Mononuclear cell (primary cell): ENCODE measurements at regions not wholly inside any gene's neighbourhood (a gene's known extent, or its start where the extent isn't known, plus 50 kb on each side); places are given as distances from the start of the nearest gene placed in this dataset.
"Not testable (repeated sequence)": the region's sequence is repeated elsewhere in the genome, so short reads cannot be mapped to it uniquely, and the experiment has no call there.

Experiments used
- H3K27me3 ChIP-seq: 2 replicates; pipeline ENCODE4 v1.6.0; 2011; ENCODE audit warnings: low read length, control low read depth; ENCODE audit not compliant: insufficient read depth
- H3K4me1 ChIP-seq: 2 replicates; pipeline ENCODE4 v1.5.1; 2011; ENCODE audit warnings: mild to moderate bottlenecking, low read length, control low read depth; ENCODE audit not compliant: insufficient read depth
- H3K4me3 ChIP-seq: 2 replicates; pipeline ENCODE4 v1.5.1; 2011; ENCODE audit warnings: mild to moderate bottlenecking, low read length, moderate library complexity
- H3K9me3 ChIP-seq: 2 replicates; pipeline ENCODE4 v1.5.1; 2011; ENCODE audit warnings: low read depth, mild to moderate bottlenecking, control low read depth, low read length

DNA sequence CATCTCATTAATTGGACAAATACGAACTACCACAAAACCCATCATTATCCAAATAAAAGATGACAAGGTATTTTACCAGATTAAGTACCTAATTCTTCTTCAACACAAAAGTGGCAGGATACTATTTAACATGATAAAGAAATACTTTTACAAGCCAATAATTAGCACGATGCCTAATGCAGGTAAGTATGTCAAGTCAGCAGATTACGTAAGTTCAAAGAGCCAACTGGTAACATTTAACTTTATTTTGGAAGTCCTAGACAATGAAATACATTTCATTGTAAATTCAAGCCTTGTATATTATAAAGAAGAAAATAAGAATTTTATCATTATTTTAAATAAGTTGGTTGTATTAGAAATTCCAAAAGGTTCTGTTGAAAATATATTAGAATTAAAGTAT is 535.3 kb upstream of the SOX9 start:
- no peak overlapping the region for H3K4me3 ChIP-seq
- no peaks in the 10 kb centered on the region for H3K9me3 ChIP-seq
- no peaks in the 10 kb centered on the region for H3K27me3 ChIP-seq
- no peaks in the 10 kb centered on the region for H3K4me1 ChIP-seq

DNA sequence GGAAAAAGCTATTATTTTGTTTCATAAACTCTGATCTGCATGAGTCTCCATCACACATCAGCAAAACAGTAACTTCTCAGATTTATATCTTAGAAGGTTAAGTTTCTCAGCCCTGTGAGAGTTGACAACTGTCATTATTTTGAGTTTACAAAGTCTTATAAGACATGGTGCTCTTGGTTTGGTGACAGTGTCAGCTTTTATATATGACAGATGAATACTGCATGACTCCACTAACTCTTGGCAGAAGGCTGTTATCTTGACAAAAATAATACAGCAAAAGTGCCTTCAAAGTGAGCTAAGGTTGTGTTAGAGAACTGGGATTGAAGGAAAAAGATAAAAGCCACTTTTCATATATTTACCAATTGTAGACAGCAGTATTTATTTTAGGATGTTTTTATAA is 528.4 kb upstream of the SOX9 start:
- H3K4me1 ChIP-seq = no peaks in the 10 kb centered on the region
- H3K4me3 ChIP-seq = no peak overlapping the region
- no peaks in the 10 kb centered on the region for H3K9me3 ChIP-seq
- H3K27me3 ChIP-seq = no peaks in the 10 kb centered on the region

DNA sequence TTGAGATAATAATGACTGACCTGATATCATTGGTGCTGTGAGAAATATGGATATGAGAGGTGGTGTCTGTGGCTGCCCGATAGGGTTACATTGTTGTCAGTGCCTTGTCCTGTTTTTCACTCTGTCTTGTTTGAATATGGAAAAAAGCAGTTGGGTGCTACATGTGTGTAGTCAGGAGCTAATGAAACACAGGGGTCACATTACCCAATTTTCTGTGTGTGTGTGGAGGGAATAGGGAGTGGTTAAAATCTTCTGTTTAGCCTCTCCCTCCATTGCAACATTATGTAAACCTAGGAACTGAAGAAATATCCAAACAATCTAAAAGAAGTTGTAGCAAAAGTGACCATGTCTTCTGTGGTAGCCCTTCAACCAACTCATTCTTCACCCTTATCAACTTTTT is 527.7 kb upstream of the SOX9 start:
- H3K4me1 ChIP-seq = no peaks in the 10 kb centered on the region
- no peaks in the 10 kb centered on the region for H3K27me3 ChIP-seq
- no peak overlapping the region for H3K4me3 ChIP-seq
- H3K9me3 ChIP-seq = no peaks in the 10 kb centered on the region

DNA sequence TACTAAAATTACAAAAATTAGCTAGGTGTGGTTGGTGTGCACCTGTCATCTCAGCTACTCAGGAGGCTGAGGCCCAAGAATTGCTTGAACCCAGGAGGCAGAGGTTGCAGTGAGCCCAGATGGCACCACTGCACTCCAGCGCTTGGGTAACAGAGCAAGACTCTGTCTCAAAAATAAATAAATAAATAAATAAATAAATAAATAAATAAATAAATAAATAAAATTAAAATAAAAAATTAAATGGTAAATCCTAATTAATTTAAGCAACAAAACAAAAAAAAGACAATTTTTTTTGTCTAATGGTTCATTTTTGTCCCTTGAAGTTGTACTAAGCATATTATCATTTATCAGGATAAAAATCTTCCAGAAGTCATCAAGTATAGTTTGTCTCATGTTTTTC is 521.2 kb upstream of the SOX9 start:
- H3K4me1 ChIP-seq, H3K9me3 ChIP-seq, H3K27me3 ChIP-seq, H3K4me3 ChIP-seq: not testable (repeated sequence)

DNA sequence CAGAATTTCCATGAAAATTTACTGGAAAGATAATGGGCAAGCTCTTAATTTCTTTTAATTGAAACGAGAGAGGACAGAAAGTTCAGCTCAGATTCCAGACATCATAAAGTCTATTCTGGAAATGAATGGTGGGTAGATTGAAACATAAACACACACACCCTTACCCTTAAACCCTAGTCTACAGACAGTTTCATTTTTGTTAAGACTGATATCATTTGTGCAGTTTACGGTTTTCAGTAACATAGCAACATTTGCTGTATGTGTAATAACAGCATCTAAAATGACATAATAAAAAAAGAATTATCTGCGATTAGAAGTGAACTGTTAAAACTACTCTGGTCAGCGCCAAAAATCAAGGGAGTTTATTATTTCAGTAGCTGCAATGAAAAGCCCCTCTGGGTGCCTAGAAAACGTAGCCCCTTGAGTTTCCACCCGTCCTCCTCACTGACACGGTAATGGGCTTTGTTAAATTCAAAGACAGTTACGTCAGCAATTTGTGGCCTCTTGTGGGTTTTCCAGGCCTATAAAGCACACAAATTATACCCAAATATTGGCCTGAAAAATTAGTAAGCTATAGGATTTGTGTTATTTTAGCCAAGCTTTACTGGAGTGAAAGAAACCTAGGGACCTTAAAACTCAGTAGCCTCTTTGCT is 520.6 kb upstream of the SOX9 start:
- Histone ChIP-seq H3K9me3 (no peaks in the 10 kb centered on the region), H3K27me3 (no peaks in the 10 kb centered on the region), H3K4me3 (no peak overlapping the region), H3K4me1 (no peaks in the 10 kb centered on the region)

DNA sequence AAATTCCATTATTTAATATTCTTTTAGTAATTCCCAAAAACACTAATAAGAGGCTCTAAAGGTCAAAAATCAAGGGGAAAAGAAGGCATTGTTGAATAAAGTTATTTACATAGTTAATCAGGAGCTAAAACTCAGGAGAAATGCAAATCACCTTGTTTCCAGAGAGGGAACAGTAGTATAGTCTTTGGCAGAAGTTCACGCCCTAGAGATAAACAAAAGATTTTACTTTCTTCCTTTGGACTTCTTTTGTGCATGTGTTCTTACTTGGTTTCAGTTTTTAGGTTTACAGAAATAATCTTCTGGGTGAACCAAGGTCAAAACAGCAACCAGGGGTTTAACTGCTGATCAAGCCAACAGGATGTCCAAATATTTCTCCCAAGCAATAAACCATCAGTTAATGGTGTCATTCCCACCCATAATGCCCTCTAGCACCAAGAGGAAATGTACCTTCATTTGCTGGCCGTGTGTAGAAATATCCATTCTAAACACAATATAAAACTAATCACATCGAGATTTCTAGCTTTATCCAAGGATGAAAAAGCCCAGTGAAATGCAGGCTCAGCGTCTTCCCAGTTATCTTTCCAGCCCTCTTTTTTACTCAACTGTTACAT is 518.8 kb upstream of the SOX9 start:
- Histone ChIP-seq H3K9me3 (no peaks in the 10 kb centered on the region), H3K27me3 (no peaks in the 10 kb centered on the region), H3K4me3 (no peak overlapping the region), H3K4me1 (no peaks in the 10 kb centered on the region)

DNA sequence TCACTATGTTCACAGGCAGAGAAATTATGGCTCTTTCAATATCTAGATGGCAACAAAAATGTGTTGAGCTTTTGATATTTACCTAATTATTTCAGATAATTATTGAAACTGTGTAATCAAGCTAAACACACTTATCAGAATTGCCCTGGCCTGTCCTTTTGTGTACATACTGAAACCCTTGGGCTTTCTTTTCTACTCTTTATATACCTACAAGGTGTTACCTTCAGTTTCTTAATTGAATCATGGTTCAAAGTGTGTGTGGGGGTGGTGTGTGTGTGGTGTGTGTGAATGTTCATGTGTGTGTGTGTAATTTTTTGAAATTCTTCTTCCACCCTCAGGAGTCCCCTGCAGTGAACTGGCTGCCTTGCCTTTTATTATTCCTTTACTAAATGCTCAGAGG is 506.8 kb upstream of the SOX9 start:
- Histone ChIP-seq H3K9me3 (peaks cover 8% of the 10 kb centered on the region), H3K4me1 (no peaks in the 10 kb centered on the region), H3K27me3 (no peaks in the 10 kb centered on the region), H3K4me3 (no peak overlapping the region)

DNA sequence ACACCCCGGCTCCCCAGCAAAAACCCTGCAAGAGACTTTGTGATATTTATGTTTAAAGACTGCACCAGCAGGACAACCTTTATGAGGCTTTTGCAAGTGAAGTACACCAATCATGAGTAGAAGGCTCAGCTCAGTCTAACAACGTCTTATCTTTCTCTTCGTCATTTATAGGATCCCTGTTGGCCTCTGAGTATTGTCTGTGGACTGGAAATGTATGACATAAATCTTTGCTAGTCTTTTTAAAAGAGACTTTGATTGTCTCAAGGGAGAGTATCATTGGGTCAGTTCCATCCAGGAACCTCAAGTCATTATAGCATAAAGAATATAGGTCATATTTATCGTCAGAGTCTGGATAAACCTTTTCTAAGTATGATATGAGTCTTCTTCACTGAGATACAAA is 505.0 kb upstream of the SOX9 start:
- Histone ChIP-seq H3K9me3 (peaks cover 8% of the 10 kb centered on the region), H3K4me3 (no peak overlapping the region), H3K27me3 (no peaks in the 10 kb centered on the region), H3K4me1 (no peaks in the 10 kb centered on the region)

DNA sequence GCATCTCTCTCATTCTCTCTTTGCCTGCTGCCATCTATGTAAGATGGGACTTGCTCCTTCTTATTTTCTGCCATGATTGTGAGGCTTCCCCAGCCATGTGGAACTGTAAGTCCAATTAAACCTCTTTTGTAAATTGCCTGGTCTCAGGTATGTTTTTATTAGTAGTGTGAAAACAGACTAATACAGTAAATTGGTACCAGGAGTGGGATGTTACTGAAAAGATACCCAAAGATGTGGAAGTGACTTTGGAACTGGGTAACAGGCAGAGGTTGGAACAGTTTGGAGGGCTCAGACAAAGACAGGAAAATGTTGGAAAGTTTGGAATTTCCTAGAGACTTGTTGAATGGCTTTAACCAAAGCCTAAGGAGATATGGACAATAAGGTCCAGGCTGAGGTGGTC is 503.1 kb upstream of the SOX9 start:
- H3K9me3 ChIP-seq, H3K4me1 ChIP-seq, H3K27me3 ChIP-seq, H3K4me3 ChIP-seq: not testable (repeated sequence)

DNA sequence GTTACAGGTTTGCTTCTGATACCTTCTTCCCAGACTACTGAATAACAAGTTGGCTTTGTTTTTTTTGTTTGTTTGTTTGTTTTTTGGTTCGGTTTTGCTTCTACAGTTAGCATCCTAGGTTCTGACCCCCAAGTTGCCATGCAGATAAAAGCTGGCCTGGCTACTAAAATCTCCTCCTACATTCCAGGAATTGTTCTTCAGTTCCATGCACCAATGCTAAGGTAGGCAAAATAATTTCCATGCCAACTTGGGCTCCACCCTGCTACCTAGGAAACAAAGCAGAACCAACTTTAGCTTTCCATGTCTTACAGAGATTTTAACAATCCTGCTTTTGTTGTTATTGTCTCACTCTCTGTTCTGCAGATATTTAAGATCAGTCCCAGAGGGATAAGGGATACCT is 495.5 kb upstream of the SOX9 start:
- no peaks in the 10 kb centered on the region for H3K9me3 ChIP-seq
- no peaks in the 10 kb centered on the region for H3K27me3 ChIP-seq
- H3K4me1 ChIP-seq = no peaks in the 10 kb centered on the region
- H3K4me3 ChIP-seq = no peak overlapping the region

DNA sequence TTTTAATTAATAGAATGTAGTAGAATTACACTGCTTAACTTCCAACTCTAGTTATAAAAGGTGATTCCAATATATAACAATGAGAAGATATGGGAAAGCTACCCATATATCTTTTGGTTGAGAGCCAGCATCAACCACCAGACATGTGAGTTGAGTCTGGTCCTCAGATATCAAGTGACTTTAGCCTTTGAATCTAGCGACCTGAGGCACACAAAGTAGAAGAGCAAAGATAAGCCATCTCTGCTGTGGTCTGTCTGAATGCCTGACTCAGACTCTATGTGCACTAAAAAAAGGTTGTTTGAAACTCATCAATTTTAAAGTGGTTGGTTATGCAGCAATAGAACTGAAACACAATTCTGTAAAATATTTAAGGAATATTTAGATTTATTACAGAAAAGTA is 492.5 kb upstream of the SOX9 start:
- no peaks in the 10 kb centered on the region for H3K9me3 ChIP-seq
- H3K4me3 ChIP-seq = no peak overlapping the region
- no peaks in the 10 kb centered on the region for H3K4me1 ChIP-seq
- no peaks in the 10 kb centered on the region for H3K27me3 ChIP-seq

DNA sequence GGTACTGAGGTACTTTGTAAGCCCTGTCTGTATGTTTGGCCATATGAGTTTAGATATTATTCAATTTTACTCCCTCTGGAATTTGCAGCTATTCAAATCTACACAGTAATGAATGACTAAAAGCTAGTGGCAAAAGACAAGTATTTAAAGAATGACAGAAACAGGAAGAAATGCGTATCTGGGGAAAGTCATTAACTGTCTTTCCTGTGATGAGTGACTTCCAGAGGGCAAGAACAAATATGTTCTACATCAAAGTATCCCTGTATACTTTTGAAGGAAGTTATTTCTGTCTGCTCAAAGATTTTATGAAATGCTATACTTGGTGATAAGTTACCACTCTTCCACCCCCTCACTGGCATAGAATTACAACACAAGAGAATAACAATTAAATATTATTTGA is 489.3 kb upstream of the SOX9 start:
- no peaks in the 10 kb centered on the region for H3K9me3 ChIP-seq
- no peak overlapping the region for H3K4me3 ChIP-seq
- no peaks in the 10 kb centered on the region for H3K27me3 ChIP-seq
- H3K4me1 ChIP-seq = no peaks in the 10 kb centered on the region

DNA sequence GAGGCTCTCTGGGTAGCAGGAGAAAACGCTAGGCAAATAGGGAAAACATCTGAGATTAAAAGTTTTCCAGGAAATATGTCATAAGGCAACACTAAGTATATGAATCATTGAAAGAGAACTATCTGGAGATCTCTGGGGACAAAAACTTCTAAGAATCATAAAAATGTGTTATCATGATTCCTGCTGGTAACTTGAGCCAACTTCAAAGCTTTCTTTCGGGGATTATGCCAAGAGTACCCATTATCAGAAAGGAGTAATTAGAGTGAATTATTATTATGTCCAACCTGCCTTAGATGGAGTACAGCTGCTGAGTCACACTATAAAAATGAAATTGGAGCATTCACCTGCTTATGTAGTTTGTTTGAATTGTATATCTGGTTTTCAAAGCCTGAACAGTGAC is 488.5 kb upstream of the SOX9 start:
- Histone ChIP-seq H3K4me1 (no peaks in the 10 kb centered on the region), H3K9me3 (no peaks in the 10 kb centered on the region), H3K4me3 (no peak overlapping the region), H3K27me3 (no peaks in the 10 kb centered on the region)

DNA sequence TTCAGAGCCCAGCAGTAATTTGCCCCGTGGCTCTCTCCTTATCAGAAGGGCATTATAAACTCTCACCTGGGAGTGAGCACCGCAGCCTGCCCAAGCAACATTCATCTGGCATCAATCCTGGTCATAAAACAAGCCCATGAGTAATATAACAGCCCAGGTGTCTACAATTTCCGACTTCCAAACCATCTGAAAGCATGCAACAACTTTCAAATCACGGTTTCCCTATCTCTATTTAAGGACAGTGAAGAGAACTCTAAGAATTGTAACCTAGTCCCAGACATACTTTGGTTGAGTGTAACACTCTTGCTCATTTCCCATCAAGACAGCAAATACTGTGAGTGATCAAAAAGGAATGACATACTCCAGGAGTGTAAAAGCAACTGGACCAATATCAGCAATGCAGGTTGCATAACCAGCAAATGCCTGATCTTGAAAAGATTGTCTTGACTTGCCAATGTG is 487.4 kb upstream of the SOX9 start:
- Histone ChIP-seq H3K4me3 (no peak overlapping the region), H3K27me3 (no peaks in the 10 kb centered on the region), H3K4me1 (no peaks in the 10 kb centered on the region), H3K9me3 (no peaks in the 10 kb centered on the region)

DNA sequence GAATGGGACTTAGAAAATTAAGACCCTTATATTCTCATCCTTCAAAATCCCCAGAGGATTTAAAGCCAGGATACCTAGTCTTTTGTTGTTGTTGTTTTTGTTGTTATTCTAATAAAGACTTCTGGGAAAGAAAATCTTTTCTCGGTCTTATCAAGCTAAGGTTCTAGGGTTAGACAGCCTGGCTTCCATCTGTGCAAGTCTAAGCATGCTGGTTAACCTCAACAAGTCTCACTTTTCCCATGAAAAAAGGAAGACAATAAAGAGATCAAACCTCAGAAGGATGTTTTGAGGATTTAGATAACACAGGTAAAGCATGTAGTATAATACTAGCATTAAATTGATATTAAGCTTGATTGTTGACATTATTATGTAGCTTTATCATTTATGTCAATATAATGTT is 486.4 kb upstream of the SOX9 start:
- no peak overlapping the region for H3K4me3 ChIP-seq
- no peaks in the 10 kb centered on the region for H3K27me3 ChIP-seq
- H3K4me1 ChIP-seq = no peaks in the 10 kb centered on the region
- H3K9me3 ChIP-seq = no peaks in the 10 kb centered on the region

DNA sequence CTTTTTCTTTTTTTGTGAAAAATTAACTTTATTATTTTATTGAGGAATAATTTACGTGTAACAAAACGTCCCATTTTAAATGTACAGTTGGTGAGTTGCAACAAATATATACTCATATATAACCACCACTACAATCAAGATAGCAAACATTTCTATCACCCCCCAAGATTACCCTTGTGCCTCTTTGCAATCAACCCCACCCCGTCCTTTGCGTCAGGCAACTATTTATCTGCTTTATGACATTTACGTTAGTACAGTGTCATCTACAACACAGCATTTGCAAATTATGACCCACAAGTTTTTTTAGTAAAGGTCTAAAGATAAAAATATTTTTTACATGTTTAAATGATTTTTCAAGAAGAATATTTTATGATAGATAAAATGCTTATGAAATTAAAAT is 485.6 kb upstream of the SOX9 start:
- H3K9me3 ChIP-seq = no peaks in the 10 kb centered on the region
- H3K4me3 ChIP-seq = no peak overlapping the region
- H3K4me1 ChIP-seq = no peaks in the 10 kb centered on the region
- no peaks in the 10 kb centered on the region for H3K27me3 ChIP-seq
